GM21576 (cell line): ENCODE measurements at regions not wholly inside any gene's neighbourhood (a gene's known extent, or its start where the extent isn't known, plus 50 kb on each side); places are given as distances from the start of the nearest gene placed in this dataset.

Experiments used
- ATAC-seq: cut with Tn5 transposase; IDR thresholded peaks from one replicate; pipeline ENCODE4 v1.9.1; 2021; ENCODE audit warnings: mild to moderate bottlenecking, moderate library complexity; ENCODE audit not compliant: unreplicated experiment

- ATAC-seq = no peak
These were observed 804.7 kb upstream of the SLITRK1 start for GRCh38 chr13:84686973-84687372.

DNA sequence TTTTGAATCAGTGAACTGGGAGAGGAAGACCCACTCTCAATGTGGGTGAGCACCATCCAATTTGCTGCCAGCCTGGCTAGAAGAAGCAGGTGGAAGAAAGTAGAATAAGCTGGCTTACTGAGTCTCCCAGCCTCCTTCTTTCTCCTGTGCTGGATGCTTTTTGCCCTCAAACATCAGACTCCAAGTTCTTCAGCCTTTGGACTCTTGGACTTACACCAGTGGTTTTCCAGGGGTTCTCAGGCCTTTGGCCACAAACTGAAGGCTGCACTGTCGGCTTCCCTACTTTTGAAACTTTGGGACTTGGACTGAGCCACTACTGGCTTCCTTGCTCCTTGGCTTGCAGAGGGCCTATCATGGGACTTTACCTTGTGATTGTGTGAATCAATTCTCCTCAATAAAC, 804.2 kb upstream of the SLITRK1 start:
- no peak for ATAC-seq

GRCh38 chr13:84684804-84685203, 802.5 kb upstream of the SLITRK1 start:
- no peak for ATAC-seq

GRCh38 chr13:84684048-84684662, 801.9 kb upstream of the SLITRK1 start:
- no peak for ATAC-seq

GRCh38 chr13:84683448-84683847, 801.2 kb upstream of the SLITRK1 start:
- no peak for ATAC-seq

DNA sequence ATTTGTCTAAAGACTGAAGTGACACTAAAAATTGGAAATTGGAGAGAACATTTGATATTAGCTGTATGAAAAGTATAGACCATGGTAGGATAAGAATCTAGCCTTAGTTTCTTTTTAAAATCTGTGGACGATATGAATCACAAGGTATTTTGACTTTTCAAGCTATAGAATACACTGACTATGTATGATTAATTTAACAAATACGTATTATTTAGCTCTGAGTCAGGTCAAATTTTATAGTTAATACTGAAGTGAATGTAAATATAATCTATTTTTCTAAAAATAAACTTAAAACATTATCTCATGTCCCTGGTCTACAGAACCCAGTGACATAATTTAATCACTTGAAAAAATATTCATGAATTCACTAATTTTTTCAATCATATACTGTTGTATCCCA, 795.6 kb upstream of the SLITRK1 start:
- ATAC-seq = no peak

DNA sequence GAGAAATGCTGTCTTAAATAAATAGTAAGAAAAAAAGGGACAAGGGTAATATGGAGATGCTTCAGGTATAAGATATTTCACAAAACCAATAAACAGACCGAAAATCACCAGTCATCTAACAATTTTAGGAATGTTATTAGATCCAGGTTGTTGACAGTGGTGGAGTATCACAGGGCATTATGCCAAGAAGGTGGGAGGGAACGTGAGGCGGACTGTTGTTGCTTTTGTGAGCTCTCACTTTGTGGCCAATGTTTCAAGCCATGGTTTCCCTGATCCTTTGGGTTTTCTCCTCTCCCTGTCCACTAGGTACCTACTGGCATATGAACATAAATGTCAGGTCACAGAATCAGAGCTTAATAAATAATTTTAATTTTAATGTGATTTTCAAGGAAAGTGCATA, 790.3 kb upstream of the SLITRK1 start:
- ATAC-seq = no peak

GRCh38 chr13:84670245-84670644, 788.0 kb upstream of the SLITRK1 start:
- ATAC-seq = no peak

GRCh38 chr13:84668637-84669036, 786.4 kb upstream of the SLITRK1 start:
- no peak for ATAC-seq

GRCh38 chr13:84662491-84662890, 780.2 kb upstream of the SLITRK1 start:
- no peak for ATAC-seq

DNA sequence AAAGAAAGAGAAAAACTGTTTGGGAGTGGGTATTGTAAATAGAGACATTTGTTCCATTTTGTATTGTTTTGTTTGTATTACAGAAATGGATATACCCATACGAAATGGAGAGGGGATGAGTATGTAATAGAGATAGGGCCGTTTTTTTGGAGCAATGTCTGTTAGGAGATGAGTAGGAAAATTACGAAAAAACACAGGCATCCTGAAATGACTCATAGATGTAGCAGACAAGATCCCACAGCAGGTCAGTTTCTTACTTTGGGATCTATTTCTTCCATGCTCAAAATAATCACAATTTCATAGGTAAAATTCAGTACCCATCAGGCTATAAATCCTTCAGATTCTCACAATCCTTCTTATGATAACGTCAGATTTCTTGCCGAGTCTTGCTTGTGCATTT, 779.4 kb upstream of the SLITRK1 start:
- ATAC-seq = no peak

DNA sequence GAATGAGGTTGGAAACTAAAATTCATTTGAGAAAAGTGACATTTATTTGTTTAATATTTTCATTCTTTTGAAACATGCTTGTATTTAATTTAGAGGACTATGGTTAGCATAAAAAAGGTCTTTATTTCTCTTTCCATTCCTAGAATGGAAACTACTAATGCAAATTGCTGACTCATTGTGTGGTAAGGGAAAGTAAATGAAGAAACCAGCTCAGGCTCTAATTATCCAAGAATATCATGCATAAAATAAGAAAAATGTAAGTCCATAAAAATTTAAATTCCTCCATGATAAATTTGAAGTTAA, 777.0 kb upstream of the SLITRK1 start:
- ATAC-seq = no peak

- ATAC-seq = no peak
These were observed 776.5 kb upstream of the SLITRK1 start for GRCh38 chr13:84658491-84659358.

DNA sequence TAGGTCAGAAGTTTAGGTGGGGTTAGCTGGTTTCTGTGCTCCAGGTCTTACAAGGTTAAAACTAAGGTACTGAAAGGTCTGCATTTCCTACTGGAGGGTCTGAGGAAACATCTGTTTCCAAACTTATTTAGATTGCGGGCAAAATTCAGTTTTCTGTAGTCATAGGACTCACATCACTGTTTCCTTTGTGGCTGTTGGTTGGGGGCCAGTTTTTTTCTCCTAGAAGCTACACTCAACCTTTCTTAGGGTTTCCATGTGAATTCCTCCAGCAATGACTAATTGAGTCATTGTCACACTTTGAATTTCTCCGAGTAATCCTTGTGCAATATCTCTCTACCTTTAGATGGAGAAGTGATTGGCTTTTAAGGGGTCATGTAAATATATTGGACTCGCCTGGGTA, 773.4 kb upstream of the SLITRK1 start:
- no peak for ATAC-seq

GRCh38 chr13:84654654-84655275, 772.5 kb upstream of the SLITRK1 start:
- no peak for ATAC-seq

DNA sequence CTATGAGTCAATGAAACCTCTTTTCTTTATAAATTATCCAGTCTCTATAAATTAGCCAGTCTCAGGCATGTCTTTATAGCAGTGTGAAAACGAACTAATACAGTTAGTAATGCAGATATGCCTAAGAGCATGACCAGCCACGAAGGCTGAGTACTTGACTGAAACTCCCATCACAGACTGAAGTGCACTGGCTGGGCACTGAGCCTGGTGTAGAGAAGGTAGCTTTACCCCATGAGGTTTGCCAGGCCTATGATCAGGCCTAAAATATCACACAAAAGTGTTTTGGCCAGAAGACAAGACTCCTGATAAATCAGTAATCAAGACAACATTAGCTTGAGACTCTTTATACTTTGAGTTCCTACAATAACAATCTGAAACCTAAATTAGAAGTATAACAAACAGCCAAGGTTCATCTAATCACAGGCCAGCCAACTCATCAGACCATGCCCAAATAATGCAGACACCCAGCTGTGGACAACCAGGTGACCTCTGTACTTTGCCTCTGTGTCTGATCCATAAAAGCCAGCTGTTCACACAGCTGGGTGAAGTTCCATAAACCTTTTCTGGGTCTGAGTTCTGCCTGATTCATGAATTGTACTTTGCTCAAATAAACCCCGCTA, 771.8 kb upstream of the SLITRK1 start:
- ATAC-seq = no peak

DNA sequence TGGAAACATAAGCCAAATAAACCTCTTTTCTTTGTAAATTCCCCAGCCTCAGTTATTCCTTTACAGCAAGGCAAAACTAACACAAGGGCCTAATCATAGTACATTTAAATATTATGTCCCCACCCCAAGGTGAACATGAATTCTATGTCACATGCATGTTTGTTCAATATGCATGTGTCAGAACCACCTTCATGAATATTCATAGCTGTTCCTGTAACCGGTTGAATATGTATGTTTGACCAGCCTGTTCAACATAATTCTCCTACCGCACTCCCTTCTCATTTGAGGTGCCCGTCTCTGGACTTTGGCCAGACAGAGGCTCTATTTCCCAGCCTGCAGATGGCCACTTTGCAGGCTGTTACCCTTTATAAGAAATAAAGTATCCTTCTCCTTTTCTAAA, 769.4 kb upstream of the SLITRK1 start:
- ATAC-seq = no peak

DNA sequence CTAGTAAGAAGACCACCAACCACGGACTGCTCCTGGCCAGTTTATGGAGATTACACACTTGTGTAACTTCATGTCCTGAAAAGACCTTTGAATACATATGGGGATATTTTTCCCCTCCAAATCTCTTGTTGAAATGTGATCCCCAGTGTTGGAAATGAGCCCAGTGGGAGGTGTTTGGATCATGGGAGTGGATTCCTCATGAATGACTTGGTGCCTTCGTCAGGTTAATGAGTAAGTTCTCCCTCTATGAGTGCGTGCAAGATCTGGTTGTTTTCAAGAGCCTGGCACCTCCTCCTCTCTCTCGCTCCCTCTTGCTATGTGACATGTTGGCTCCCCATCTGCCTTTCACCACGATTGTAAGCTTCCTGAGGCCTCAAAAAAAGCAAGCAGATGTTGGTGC, 769.0 kb upstream of the SLITRK1 start:
- ATAC-seq = no peak

DNA sequence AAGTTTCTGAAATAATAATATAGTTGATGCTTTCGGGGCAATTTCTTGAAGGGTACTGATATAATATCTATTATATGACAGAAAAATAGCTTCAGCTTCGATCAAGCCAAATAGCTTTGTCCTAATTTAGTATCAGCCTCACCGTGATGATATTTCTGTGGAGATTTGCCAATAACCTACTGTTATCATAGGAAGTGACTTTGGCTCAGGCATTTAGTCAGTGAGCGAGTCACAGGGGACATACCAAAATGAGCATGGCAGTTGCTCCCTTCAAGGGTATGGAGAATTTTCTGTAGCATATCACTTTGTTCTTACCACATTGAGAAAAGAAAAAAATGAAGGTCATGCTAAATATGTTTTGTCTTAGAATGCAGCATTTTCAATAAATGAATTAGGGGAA, 767.6 kb upstream of the SLITRK1 start:
- ATAC-seq = no peak

DNA sequence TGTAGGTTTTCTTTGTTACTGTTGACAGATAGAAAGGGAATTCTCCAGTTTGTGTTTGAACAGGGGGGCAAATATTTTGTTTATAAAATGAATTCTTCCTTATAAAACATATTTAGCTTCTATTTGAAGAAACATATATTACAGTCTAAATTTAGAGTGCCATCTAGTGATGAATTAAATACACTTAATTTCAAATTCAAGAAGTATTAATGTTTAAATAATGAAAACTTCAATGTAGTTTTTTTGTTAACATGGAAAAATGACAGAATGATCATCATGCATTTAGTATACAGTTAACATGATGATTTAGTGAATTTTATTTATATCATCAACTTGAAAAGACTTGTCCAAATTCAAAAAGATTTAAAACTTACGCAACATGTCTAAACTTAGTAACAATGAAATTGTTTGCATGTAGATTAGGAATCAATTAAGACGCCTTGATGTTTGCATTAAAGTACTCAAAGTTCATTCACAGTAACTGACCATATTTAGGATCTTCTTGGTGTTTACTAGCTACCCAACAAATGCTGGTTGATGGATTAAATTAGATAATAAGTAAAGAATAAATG, 765.9 kb upstream of the SLITRK1 start:
- no peak for ATAC-seq

DNA sequence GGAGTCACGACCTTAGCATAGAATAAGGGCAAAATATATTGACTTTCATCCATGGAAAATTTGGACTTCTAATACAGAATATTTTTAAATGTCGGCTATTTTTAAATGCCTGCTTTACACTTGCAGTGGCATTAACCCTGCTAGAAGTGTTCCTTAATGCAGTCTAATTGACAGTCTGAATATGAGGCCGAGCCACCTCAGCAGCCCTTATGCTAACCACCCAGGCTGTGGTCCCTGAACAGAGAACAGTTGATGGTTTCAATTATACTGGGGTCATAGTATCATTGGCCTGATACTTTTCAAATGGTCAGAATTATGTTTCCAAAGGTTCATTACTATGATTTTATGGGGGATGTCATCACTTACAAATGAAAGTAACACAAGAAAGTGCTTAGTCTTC, 764.7 kb upstream of the SLITRK1 start:
- no peak for ATAC-seq
